ENCODE measurements at regions not wholly inside any gene's neighbourhood (a gene's known extent, or its start where the extent isn't known, plus 50 kb on each side); places are given as distances from the start of the nearest gene placed in this dataset.

GRCh38 chr9:129402931-129403778 lies 217.7 kb downstream of the C9orf50 start:
- no peak for TF ChIP-seq CTCF (IDR thresholded peaks at IDR 0.05; ENCODE audit: low read depth, low read length)
- no peak for TF ChIP-seq EZH2phosphoT487 (IDR thresholded peaks at IDR 0.05; ENCODE audit: low read depth)
